Activated naive CD4-positive, alpha-beta T cell treated with anti-CD3 and anti-CD28 coated beads for 36 hours (primary cell): ENCODE measurements at regions not wholly inside any gene's neighbourhood (a gene's known extent, or its start where the extent isn't known, plus 50 kb on each side); places are given as distances from the start of the nearest gene placed in this dataset.
"Not testable (repeated sequence)": the region's sequence is repeated elsewhere in the genome, so short reads cannot be mapped to it uniquely, and the experiment has no call there.

Experiments
- CTCF ChIA-PET: fragments of 350-600 bp; sonication (Branson Sonifier 250); formaldehyde crosslinking; loops from one replicate; lab custom pipeline; 2021; ENCODE audit warnings: antibody characterized with exemption; lab: Charles Lee
- DNase-seq: peaks from one replicate; pipeline ENCODE4 v3.0.0-alpha.2; 2020
- H3K27ac Mint-ChIP-seq: one replicate; pipeline ENCODE4 v1.8.0; 2021; ENCODE audit warnings: mild to moderate bottlenecking, mixed read lengths
- H3K27me3 Mint-ChIP-seq: one replicate; pipeline ENCODE4 v1.8.0; 2021; ENCODE audit warnings: low read depth, mixed read lengths
- H3K36me3 Mint-ChIP-seq: one replicate; pipeline ENCODE4 v1.8.0; 2021; ENCODE audit warnings: low read depth, mixed read lengths
- H3K4me1 Mint-ChIP-seq: one replicate; pipeline ENCODE4 v1.8.0; 2021; ENCODE audit warnings: low read depth, mixed read lengths
- H3K4me3 Mint-ChIP-seq: one replicate; pipeline ENCODE4 v1.8.0; 2021; ENCODE audit warnings: mild to moderate bottlenecking, moderate library complexity, mixed read lengths
- H3K9me3 Mint-ChIP-seq: one replicate; pipeline ENCODE4 v1.8.0; 2021; ENCODE audit warnings: mixed read lengths
- intact Hi-C: fragments of 100-400 bp; cut with micrococcal nuclease; formaldehyde crosslinking; loops from one replicate; pipeline ENCODE4 v1.15.1; 2023

GRCh38 chr2:113551637-113552318 lies 53.3 kb downstream of the FOXD4L1 start:
- intact Hi-C loops, H3K36me3 Mint-ChIP-seq, H3K4me1 Mint-ChIP-seq, CTCF ChIA-PET, H3K9me3 Mint-ChIP-seq, H3K27me3 Mint-ChIP-seq: not testable (repeated sequence)
- Mint-ChIP-seq H3K27ac (peak overlapping the region; percentile 43), H3K4me3 (peak overlapping the region; percentile 45)
- DNase-seq = peak; percentile 77

GRCh38 chr2:113559820-113560219 lies 61.4 kb downstream of the FOXD4L1 start:
- intact Hi-C loops, H3K27me3 Mint-ChIP-seq, DNase-seq, H3K36me3 Mint-ChIP-seq, H3K27ac Mint-ChIP-seq, H3K9me3 Mint-ChIP-seq, H3K4me1 Mint-ChIP-seq, CTCF ChIA-PET, H3K4me3 Mint-ChIP-seq: not testable (repeated sequence)

GRCh38 chr2:113562662-113563061 lies 64.2 kb downstream of the FOXD4L1 start:
- H3K4me3 Mint-ChIP-seq = not testable (repeated sequence)

GRCh38 chr2:113566674-113567480 lies 60.2 kb upstream of the RABL2A start:
- CTCF ChIA-PET = not testable (repeated sequence)

More at GRCh38 chr2:113562662-113563061, 64.2 kb downstream of the FOXD4L1 start:
- H3K27ac Mint-ChIP-seq, intact Hi-C loops, CTCF ChIA-PET, H3K9me3 Mint-ChIP-seq, H3K27me3 Mint-ChIP-seq, H3K4me1 Mint-ChIP-seq, H3K36me3 Mint-ChIP-seq, DNase-seq: not testable (repeated sequence)

DNA sequence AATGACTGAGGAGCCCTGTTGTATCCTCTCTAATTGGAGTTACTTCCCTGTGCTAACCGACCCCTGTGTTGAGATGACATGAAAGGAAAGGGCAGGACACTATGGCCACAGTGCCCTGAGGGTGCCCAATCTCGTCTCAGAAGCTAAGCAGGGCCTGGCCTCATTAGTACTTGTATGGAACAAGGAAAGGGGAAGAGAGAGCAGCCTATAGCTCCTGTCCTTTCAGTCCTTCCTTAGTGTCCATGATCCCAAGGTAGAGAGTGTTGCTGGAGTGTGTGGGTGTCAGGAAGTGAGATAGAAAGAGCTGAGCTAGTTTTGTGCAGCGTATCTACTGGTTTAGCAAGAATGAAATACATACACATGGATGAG lies 59.6 kb upstream of the RABL2A start:
- H3K36me3 Mint-ChIP-seq, H3K4me1 Mint-ChIP-seq, CTCF ChIA-PET, intact Hi-C loops, H3K4me3 Mint-ChIP-seq, H3K27ac Mint-ChIP-seq, H3K27me3 Mint-ChIP-seq, H3K9me3 Mint-ChIP-seq, DNase-seq: not testable (repeated sequence)

More at GRCh38 chr2:113566674-113567480, 60.2 kb upstream of the RABL2A start:
- H3K27ac Mint-ChIP-seq, H3K36me3 Mint-ChIP-seq, intact Hi-C loops, DNase-seq, H3K4me1 Mint-ChIP-seq, H3K4me3 Mint-ChIP-seq, H3K9me3 Mint-ChIP-seq, H3K27me3 Mint-ChIP-seq: not testable (repeated sequence)

DNA sequence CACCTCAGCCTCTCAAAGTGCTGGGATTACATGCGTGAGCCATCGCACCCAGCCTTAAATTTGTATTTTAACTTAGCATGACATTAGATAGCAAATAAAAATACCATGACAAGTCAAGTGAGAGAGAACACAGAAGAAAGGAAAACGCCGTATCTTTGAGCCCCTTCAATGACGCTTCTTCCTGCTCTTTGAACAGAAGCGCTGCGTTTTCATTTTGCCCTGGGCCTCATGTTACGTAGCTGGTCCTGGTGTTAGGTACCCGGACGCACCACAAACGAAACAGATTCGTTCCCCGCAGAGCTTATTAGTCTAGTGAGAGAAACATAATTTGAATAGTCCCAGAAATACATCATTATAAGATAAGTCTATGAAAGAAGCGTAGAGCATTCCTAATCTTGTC lies 58.8 kb upstream of the RABL2A start:
- H3K36me3 Mint-ChIP-seq, H3K9me3 Mint-ChIP-seq, H3K4me1 Mint-ChIP-seq, intact Hi-C loops, H3K27ac Mint-ChIP-seq, DNase-seq, H3K27me3 Mint-ChIP-seq, CTCF ChIA-PET, H3K4me3 Mint-ChIP-seq: not testable (repeated sequence)

DNA sequence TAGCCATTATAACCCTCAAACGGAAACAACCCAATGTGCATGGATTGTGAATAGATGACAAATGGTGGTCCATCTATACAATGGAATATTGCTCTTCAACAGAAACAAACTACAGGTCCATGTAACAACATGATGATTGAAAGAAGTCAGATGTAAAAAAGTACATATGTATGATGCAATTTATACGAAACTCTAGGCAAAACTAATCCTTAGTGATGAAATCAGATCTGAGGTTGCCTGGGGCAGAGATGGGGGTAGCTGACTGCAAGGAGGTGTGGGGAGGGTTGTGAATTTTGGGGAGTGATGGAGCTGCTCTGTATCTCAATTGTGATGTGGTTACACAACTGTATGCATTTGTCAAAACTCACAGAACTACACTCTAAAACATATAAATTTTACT lies 57.0 kb upstream of the RABL2A start:
- H3K27me3 Mint-ChIP-seq = not testable (repeated sequence)

GRCh38 chr2:113570509-113571009 lies 56.5 kb upstream of the RABL2A start:
- H3K27ac Mint-ChIP-seq, H3K36me3 Mint-ChIP-seq, intact Hi-C loops, H3K27me3 Mint-ChIP-seq, H3K9me3 Mint-ChIP-seq, H3K4me3 Mint-ChIP-seq, DNase-seq, H3K4me1 Mint-ChIP-seq, CTCF ChIA-PET: not testable (repeated sequence)

More for the DNA sequence above, 57.0 kb upstream of the RABL2A start:
- DNase-seq, H3K36me3 Mint-ChIP-seq, H3K9me3 Mint-ChIP-seq, intact Hi-C loops, H3K4me1 Mint-ChIP-seq, H3K4me3 Mint-ChIP-seq, CTCF ChIA-PET, H3K27ac Mint-ChIP-seq: not testable (repeated sequence)

GRCh38 chr2:113571482-113572068 lies 55.5 kb upstream of the RABL2A start:
- H3K9me3 Mint-ChIP-seq, CTCF ChIA-PET, H3K27me3 Mint-ChIP-seq, H3K4me3 Mint-ChIP-seq, H3K36me3 Mint-ChIP-seq, H3K4me1 Mint-ChIP-seq, intact Hi-C loops, DNase-seq, H3K27ac Mint-ChIP-seq: not testable (repeated sequence)

GRCh38 chr2:113575721-113576120 lies 51.3 kb upstream of the RABL2A start:
- H3K36me3 Mint-ChIP-seq, DNase-seq, intact Hi-C loops, H3K27ac Mint-ChIP-seq, CTCF ChIA-PET, H3K27me3 Mint-ChIP-seq, H3K9me3 Mint-ChIP-seq, H3K4me1 Mint-ChIP-seq, H3K4me3 Mint-ChIP-seq: not testable (repeated sequence)

GRCh38 chr2:113576353-113576752 lies 50.7 kb upstream of the RABL2A start:
- H3K27ac Mint-ChIP-seq, CTCF ChIA-PET, H3K36me3 Mint-ChIP-seq, intact Hi-C loops, H3K4me1 Mint-ChIP-seq, H3K4me3 Mint-ChIP-seq, DNase-seq, H3K27me3 Mint-ChIP-seq, H3K9me3 Mint-ChIP-seq: not testable (repeated sequence)
